ENCODE measurements at regions not wholly inside any gene's neighbourhood (a gene's known extent, or its start where the extent isn't known, plus 50 kb on each side); places are given as distances from the start of the nearest gene placed in this dataset.

- TF ChIP-seq ZBTB1 (tag by site-specific recombination; IDR thresholded peaks at IDR 0.05) (no peak), ZNF704 (tag by site-specific recombination; IDR thresholded peaks at IDR 0.05) (no peak), ZNF76 (tag by site-specific recombination; IDR thresholded peaks at IDR 0.05; ENCODE audit: borderline replicate concordance, low read depth) (no peak), FEZF1 (tag by site-specific recombination; IDR thresholded peaks at IDR 0.05) (no peak), ZNF629 (tag by site-specific recombination; IDR thresholded peaks at IDR 0.05) (no peak), KLF17 (tag by site-specific recombination; IDR thresholded peaks at IDR 0.05) (no peak)
- Histone ChIP-seq H3K4me1 (ENCODE audit: control insufficient read depth, insufficient read depth, low read length) (no peaks in the 10 kb centered on the region), H3K9me3 (ENCODE audit: control insufficient read depth, insufficient read depth, low read depth, low read length) (no peaks in the 10 kb centered on the region), H3K4me3 (ENCODE audit: low read depth, low read length) (no peak overlapping the region), H3K27ac (ENCODE audit: extremely low read depth, low read depth, low read length) (no peak overlapping the region), H3K36me3 (ENCODE audit: control insufficient read depth in 2 of 2, insufficient read depth in 1 of 2, low read length in 2 of 2) (no peaks in the 10 kb centered on the region)
- ChIA-PET CTCF (interaction anchor here (1.0 kb wide), 1 partner anchor 225 kb away, joined by 4 read pairs; no protein-coding TSS in a partner anchor), POLR2A (no interaction called here)
These were observed 92.4 kb upstream of the CAST start for GRCh38 chr5:96569770-96570169.

GRCh38 chr5:96572864-96573512 is 89.2 kb upstream of the CAST start:
- CTCF ChIA-PET, result interaction anchor here (1.2 kb wide), 1 partner anchor 23 kb away, joined by 9 read pairs; no protein-coding TSS in a partner anchor
- Histone ChIP-seq H3K36me3 (ENCODE audit: control insufficient read depth in 2 of 2, insufficient read depth in 1 of 2, low read length in 2 of 2) (no peaks in the 10 kb centered on the region), H3K9me3 (ENCODE audit: control insufficient read depth, insufficient read depth, low read depth, low read length) (no peaks in the 10 kb centered on the region), H3K27ac (ENCODE audit: extremely low read depth, low read depth, low read length) (no peak overlapping the region), H3K4me3 (ENCODE audit: low read depth, low read length) (no peak overlapping the region), H3K4me1 (ENCODE audit: control insufficient read depth, insufficient read depth, low read length) (no peaks in the 10 kb centered on the region)
- POLR2A ChIA-PET, result no interaction called here
- no peak for TF ChIP-seq ZNF660 (tag by site-specific recombination; IDR thresholded peaks at IDR 0.05)
- no peak for TF ChIP-seq GLIS1 (tag by site-specific recombination; IDR thresholded peaks at IDR 0.05)
- peak; percentile 90 for TF ChIP-seq ZNF362 (tag by site-specific recombination; IDR thresholded peaks at IDR 0.05)
- no peak for TF ChIP-seq ZNF211 (tag by site-specific recombination; IDR thresholded peaks at IDR 0.05; ENCODE audit: low read depth)
- no peak for TF ChIP-seq ZNF792 (tag by site-specific recombination; IDR thresholded peaks at IDR 0.05)
- TF ChIP-seq ZNF26 (tag by site-specific recombination; IDR thresholded peaks at IDR 0.05), result no peak
- no peak for TF ChIP-seq ZNF623 (tag by site-specific recombination; IDR thresholded peaks at IDR 0.05)
- no peak for TF ChIP-seq ZSCAN5A (tag by site-specific recombination; IDR thresholded peaks at IDR 0.05)
- TF ChIP-seq PRDM10 (tag by site-specific recombination; IDR thresholded peaks at IDR 0.05), result peak; percentile 69
- TF ChIP-seq ZNF223 (tag by site-specific recombination; IDR thresholded peaks at IDR 0.05), result no peak
- TF ChIP-seq TCF7L2 (IDR thresholded peaks at IDR 0.05; ENCODE audit: borderline replicate concordance, low read depth, low read length), result no peak
- no peak for TF ChIP-seq ZNF23 (tag by site-specific recombination; IDR thresholded peaks at IDR 0.05; ENCODE audit: borderline replicate concordance)
- TF ChIP-seq WT1 (tag by site-specific recombination; IDR thresholded peaks at IDR 0.05), result no peak
- peak; percentile 8; the same call in 1 of the 2 replicates for TF ChIP-seq ZNF398 (tag by site-specific recombination; IDR thresholded peaks at IDR 0.05)
- no peak for TF ChIP-seq ZNF433 (tag by site-specific recombination; IDR thresholded peaks at IDR 0.05; ENCODE audit: low read depth)
- TF ChIP-seq ZNF157 (tag by site-specific recombination; IDR thresholded peaks at IDR 0.05), result no peak
- no peak for TF ChIP-seq ZBTB8A (tag by site-specific recombination; IDR thresholded peaks at IDR 0.05)
